C1 segment of cervical spinal cord (tissue), 14 donors: ENCODE measurements at regions not wholly inside any gene's neighbourhood (a gene's known extent, or its start where the extent isn't known, plus 50 kb on each side); places are given as distances from the start of the nearest gene placed in this dataset.

ENCODE experiments used
- DNase-seq, 14 donors: peaks; one replicate each; lab custom pipeline; 2025; lab: John Stamatoyannopoulos, UW

DNA sequence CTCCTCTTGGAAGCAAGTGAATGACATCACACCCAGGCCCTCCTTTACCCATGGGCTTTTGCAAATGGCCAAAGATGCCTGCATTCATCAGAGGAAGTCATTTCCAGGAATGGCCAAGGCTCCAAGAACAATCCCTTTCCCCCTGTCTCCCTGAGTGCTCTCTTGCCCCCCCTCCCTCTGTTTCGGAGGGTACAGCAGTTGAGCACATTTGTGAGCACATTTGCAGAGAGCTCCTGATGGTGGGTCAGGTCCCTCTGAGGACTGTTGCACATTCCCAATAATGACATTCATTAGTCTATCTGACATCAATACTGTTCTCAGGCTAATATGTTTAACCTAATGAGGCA lies 113.4 kb downstream of the MATN1 start:
- DNase-seq = no peak

DNA sequence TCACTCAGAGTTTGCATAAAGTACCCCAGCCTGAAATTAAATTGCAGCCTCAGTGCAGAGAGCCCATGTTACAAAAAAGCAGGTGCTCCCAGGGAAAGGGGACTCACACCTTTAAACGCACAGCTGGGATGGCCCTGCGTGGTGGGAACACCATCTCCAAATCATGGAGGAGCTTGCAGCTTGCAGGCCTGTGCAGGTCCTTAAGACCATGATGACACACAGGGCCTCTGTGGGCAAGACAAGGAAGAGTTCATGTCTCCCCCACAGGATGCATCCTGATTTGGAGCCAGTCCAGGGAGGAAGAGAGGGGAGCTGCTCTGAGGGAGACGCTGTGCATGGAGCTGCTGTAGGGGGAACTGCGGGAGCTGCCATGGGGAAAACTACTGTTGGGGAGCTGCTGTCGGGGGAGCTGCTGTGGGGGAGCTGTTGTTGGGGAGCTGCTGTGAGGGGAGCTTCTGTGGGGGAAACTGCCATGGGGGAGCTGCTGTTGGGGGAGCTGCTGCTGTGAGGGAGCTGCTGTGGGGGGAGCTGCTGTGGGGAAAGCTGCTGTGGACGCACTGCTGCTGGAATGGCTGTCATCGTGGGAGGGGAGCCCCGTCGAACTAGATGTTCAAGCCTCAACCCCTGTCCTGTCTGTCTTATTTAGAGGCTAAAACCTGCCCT lies 113.9 kb downstream of the MATN1 start:
- no peak for DNase-seq

DNA sequence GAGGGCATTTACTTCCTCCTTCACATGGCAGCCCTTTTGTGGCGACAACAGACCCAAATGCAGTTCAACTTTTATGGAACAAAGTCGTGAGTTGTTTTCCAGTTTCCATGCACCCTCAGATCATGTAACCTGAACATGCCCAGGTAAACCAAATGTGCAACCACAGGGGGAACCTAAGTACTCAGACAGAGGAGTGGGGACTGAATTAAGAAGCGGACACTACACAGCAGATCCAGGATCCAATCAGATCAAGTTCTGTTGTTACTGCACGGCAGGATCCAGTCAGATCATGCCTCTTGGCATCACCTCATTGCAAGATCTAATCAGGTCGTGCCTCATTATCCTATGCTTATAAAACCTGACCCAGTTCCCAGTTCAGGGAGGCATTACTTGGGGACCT lies 115.7 kb downstream of the MATN1 start:
- DNase-seq = no peak

DNA sequence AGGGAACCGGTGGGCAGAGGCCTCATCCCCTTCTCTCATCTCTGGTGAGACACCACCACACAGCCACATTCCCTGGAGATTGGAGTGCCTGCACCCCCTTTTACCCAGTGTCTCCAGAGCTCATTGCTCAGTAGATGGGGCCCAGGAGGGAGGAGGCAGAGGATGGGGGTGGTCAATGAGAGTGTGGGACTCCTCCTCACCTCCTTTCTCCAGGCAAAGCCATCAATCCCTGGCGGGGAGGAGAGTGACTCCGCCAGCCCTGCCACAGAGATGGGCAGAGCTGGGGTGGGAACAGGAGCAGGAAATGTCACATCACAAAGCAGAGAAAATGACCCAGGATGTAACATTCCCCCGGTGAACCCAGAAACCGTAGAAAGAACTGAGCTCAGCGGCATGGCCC lies 117.2 kb downstream of the MATN1 start:
- no peak for DNase-seq

DNA sequence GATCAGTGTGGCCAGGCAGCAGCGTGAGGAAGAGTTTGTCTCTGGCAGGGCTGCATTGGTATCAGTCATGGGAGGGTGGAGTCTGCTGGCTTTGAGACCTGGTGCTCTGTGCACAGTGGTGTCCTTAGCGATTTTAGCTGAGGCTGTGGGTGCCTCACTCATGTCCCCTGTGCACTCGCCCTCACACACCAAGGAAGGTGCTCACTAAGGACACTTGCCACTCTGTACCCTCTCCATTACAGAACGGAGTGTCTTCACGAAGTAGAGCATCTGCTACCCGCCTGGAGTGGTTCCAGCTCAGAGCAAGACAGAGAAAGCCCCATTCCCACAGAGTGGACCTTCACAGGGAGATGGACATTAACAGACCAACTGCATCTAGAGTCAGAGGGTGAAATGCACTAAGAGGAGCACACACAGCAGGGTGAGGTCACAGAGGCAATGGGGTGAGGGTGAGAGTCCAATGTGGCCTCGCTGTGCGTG lies 117.9 kb downstream of the MATN1 start:
- DNase-seq = no peak

DNA sequence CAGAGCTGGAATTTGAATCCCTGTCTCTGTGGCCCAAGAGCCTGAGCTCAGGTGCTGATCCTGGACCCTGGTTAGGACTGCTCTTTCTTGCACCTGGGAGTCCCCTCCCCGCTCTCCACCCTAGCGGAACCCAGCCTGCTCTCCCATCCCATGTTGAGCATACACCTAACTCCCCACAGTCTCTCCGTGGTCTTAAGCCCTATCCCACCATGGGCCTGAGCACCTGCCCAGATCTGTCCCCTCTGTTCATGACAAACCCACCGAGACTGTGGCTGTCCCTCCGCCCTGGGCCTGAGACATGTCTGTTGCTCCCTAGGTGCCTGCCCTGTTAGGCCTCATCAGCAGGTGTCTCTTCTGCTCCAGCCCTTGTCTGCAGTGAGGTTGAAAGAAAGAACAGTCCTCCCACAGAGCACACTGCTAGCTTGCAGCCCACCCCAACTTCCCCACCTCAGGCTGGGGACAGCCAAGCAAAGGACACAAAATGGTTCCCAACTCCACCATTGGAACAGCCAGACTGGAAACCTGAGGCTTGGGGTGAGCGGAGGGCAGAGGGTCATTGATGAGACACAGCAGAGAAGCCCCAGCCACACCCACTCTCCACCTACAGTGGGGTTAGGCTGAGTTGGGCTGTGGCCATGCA lies 118.5 kb downstream of the MATN1 start:
- no peak for DNase-seq

DNA sequence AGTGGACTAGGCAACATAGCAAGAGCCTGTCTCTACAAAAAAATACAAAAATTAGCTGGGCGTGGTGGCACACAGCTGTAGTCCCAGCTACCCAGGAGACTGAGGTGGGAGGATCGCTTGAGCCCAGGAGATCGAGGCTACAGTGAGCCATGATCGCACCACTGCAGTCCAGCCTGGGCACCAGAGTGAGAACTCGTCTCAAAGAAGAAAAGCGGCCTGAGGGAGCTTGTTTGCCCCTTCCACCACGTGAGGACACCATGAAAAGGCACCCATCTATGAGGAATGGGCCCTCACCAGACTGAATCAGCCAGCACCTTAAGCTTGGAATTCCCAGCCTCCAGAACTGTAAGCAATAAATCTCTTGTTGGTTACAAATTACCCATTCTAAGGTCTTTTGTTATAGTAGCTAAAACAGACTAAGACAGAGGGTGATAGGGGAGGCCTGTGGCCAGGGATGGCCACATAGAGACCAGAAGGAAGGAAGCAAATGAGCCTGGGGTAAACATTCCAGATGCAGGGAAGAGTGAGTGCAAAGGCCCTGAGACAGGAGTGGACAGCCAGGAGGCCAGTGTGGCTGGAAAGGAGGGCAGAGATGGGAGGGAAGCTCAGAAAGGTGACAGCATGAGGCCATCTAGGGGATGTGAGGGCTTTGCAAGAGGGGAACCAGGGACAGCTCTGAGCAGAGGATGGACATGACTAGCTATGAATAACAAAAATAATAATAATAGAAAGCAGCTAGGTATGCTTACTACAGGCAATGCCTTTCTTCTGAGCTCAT lies 120.1 kb downstream of the MATN1 start:
- DNase-seq = no peak

DNA sequence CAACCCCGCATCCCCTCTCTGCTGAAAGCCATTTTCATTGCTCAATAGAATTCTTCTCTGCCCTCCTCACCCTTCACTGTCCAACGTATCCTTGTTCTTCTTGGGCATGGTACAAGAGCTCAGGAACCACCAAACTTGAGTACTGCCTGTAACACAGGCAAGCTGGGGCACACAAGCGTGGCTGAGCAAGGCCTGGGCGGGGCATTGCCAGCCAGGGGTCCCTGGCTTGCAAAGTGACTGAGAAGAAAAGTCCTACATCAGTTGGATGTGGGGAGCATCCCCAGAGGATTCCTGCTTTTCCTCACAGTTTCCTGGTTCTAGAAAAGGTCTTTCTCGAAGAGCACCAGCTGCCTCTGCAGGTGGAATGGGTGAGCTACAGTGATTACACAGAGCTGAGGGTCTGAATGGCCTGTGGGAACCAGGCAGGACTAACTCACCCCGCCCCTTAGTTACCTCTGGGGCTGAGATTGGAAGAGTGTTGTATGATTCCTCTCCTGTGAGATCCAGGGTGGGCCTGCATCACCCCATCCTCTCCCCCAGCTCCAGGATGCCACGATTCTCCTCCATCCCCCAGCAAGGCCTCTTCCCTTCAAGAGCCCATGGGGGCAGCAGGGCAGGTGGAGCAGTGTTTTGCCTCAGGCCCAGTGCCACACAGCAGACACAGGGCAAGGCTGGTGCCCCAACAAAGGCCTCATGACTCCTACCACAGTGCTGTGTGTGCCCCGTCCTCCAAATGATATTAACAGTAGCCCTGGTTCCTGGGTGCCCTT lies 121.9 kb downstream of the MATN1 start:
- DNase-seq = no peak

DNA sequence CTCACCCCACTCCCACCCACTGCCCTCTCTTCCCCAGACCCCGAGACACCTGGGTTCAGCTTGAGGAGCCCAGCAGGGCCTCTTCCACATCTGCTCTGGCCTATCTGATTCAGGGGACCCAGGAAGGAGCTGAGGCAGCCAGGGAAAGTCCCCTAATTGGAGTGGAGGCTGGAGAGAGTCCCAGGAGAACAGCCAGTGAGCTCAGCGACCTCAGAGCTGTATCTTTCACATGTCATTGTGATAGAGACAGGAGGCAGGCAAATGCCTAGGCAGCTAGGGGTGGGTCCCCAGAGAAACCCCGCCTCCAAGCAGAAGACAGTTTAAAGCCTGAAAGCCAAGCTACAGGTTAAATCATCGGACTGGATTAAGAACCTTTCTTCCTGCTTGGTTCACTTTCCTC lies 122.7 kb downstream of the MATN1 start:
- no peak for DNase-seq

DNA sequence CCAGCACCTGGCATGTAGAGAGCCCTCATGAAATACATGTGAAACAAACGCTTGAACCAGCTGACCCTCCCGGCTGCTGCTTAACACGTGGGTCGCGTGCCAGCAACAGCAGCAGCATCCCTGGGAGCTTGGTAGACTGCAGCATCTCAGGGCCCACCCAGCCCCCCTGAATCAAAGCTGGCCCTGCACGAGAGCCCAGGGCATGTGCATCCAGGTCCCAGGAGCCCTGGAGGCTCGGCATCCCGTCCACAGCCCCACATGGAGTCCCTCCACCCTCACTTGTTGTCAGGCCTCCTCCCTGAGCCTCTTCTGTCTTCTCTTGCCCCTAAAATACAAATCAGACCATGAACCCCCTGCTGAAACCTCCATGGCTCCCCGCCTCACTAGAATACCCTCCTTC lies 123.1 kb downstream of the MATN1 start:
- no peak for DNase-seq

DNA sequence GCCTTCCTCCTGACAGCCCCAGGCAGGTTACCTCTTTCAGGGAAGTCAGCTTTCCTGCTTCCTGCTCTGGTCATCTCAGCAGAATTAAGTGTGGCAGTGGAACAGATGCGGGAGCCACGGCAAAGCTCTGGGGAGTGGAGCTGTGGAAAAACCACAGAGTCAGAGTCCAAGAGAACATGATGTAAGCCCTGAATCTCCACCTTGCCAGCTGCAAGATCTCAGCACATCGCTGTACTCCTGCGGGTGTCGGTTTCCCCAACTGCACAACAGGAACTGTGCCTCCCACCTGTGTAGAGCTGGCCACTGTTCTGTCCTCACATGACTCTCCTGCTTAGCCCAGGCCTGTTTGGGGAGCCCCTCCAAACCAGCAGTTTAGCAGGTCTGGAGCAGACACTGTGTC lies 123.7 kb downstream of the MATN1 start:
- DNase-seq = no peak

DNA sequence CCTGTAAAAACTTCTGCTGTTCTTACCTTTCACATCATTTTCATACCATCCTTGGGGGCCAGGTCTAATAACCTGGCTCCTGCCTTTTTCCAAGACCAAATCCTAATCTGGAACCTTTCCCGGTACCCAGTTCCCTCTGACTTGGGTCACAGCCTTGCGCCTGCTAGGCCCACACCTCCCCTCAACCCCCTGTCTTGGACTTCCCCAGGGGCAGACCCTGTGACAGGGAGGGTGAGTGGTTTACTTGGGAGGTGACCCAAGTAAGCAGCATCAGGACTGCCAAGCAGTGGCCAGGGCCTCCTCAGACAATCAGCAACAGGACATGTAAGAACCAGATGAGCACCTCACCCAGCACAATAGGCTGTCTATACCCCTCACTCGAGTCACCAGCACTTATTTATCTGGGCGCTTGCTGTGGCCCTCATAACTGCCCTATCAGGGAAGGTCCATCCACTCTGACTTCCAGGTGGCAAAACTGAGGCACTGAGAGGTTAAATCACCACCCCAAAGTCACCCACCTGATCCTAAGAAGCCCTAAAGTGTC lies 124.7 kb downstream of the MATN1 start:
- DNase-seq = no peak

DNA sequence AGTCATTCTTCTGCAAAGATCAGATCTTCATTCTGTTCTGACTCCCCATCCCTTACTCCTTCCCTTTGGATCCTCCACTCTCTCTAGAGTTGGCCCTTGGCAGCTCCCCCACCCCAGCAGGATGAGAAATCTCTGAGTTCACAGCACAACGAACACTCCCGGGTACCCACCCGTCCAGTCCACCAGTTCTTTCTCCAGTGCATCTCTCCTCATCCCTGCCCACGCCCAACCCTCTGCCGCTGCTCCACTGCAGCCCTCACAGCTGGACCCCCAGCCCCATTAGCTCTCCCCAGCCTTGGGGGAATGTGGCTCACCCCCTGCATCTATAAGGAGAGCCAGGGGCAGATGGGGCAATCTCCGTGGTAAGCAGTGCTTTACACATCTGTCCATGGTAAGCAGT lies 125.7 kb downstream of the MATN1 start:
- DNase-seq = no peak

DNA sequence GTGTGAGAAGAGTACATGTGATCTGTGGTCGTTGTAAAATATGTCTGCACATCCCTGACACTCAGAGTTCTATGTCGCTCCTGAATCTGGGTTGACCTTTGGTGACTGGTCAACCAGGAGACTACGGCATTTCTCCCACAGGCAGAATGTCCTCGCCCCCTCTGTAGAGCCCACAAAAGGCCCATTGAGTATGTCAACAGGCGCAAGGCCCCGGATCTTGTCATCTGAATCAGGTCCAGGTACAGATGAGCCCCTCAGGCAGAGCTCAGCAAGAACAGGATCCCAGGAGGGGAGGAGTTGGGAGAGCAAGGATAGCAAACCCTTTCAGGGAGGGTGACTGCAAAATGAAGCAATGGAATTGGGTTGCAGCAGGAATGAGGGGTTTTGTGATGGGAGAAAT lies 126.5 kb downstream of the MATN1 start:
- DNase-seq = no peak

DNA sequence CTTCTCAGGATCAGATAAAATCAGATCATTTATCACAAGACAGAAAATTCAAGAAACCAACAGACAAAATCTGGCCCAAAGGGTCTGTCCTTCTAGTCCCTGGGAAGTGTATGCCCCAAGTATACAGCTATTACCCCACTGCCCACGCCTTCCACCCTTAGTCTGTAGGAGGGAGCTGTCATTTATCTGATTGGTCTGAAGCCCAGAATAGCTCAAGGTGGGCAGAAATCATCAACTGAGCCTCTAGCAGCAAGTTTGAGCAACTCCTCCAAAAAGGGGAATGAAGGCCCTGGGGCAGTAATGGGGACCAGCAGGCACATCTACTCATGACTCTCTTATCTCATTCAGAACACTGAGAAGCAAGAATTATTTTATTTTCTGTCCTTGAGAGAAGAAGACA lies 126.9 kb downstream of the MATN1 start:
- DNase-seq = no peak

DNA sequence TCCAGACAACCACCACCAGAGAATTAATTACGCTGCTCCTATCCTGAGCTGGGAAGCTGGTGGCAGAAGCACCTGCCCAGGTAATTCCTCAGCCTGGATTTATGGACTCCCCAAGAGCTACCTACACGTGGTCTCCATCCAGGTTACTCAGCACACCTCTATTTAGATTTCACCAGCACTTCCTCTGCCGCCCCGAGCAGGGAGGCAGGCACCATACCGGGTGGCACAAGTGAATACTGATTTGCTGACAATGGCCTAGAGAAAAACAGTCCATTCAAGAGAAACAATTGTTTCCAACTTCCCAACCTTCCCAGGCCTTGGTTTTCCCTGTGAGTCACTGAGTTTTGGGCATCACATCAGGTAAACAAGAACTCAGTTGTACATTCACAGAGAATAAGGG lies 134.3 kb downstream of the MATN1 start:
- no peak for DNase-seq

DNA sequence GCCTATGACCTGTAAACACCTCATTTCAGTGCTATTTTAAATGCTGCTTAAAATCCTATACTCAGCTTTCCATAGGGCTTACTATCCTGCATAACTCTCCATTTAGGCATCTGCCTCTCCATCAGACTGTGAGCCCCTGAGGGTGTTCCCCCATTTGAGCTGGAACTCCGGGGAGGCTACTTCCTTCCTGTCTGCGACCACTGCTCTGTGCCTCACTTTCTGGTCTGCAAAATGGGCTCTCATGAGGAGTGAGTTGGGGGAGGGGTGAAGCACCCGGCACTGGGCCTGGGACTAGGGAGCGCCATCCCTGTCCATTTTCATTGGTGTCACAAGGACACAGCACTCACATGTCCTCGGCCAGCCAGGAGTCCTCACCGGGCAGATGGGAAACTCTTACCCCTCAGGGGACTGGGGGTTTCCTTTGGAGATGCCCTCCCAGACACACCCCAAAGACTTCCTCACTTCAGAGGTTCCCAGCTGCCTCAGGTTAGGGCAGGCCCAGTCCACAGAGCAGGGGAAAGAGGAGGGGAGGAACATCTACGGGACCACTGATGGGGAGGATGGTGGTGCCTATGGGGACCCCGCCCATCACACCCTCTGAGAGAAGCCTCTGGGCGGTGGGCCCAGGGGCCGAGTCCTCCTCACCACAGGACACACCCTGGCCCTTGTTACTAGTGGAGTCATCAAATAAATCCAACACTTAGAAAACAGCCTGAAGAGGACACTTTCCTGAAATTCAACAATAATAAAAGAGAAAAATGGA lies 134.9 kb downstream of the MATN1 start:
- DNase-seq = no peak

DNA sequence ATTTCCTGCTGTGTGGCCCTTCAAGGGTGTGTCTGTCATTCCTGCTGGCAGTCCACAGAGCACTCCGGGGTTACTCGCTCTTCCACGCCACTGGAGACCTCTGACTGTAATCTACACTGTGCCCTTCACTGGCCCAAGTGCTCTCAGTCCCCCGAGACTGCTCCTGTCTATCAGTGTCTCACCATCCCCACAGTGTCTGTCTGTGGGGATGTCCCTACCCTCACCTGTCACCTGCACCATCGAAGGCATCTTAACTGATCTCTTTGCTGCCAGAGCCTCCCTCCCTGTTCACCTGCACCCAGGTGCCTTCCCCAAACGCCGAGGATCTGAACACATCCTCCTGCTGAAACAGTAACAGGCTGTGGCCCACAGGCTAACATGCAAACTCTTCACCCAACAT lies 136.7 kb downstream of the MATN1 start:
- no peak for DNase-seq

DNA sequence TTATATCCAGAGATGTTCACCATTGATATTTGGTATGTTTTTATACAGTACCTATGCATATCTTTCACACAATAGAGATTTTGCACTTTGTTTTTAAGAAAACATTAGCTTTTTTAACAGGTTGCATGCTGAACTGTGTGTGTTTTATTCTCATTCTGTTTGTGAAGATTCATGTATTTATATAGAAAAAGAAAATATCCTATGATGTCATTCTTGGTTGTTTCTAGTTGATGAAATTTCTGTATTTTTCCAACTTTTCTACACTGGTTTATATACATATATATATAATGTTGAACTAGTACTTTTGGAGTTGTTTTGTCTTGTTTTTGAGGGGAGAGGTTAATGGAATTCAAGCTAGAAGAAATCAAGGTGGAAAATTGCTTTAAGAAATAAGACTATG lies 143.8 kb downstream of the MATN1 start:
- no peak for DNase-seq

DNA sequence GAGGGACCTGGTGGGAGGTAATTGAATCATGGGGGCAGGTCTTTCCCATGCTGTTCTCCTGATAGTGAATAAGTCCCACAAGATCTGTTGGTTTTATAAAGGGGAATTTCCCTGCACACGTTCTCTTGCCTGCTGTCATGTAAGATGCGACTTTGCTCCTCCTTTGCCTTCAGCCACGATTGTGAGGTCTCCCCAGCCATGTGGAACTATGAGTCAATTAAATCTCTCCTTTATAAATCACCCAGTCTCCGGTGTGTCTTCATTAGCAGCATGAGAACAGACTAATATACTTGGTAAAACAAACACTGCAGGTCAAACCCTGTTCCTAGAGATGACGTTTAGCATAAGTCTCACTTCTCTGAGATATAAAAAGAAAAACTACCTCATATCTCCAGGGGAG lies 148.3 kb downstream of the MATN1 start:
- DNase-seq = no peak

DNA sequence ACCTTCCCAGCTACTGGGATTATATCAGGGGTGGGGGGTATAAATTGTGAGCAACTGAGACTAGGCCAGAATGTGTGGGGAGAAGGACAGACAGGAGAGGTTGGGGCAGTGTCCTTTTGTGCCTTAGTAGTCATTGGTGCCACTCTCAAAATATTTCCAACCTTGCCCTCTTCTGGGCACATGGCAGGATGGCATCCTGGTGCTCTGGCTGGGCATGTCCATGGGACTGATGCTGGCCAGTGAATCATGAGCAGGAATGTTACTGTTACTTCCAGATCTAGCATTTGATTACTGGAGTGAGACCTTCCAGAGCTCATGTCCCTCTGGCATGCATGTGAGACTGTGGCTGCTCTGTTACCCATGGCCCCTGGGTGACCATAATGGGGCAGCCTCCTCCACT lies 151.2 kb downstream of the MATN1 start:
- DNase-seq = no peak
